HCT116 (cell line): ENCODE measurements at regions not wholly inside any gene's neighbourhood (a gene's known extent, or its start where the extent isn't known, plus 50 kb on each side); places are given as distances from the start of the nearest gene placed in this dataset.

Experiments
- ATAC-seq: fragments of 200-7000 bp; cut with Tn5 transposase; 2 replicates; pipeline ENCODE4 v1.9.1; 2020; ENCODE audit warnings: mild to moderate bottlenecking, moderate library complexity
- BruUV-seq: library from RNA; stranded (reverse); fragments of 400-500 nt; replicated peaks from 2 replicates; lab custom pipeline; 2021; lab: Mats Ljungman, UMichigan
- CTCF ChIA-PET: fragments of 300-600 bp; sonication (Branson Sonifier 250); formaldehyde crosslinking; loops from one replicate; lab custom pipeline; 2021; ENCODE audit warnings: antibody characterized with exemption; lab: Charles Lee
- POLR2A ChIA-PET: fragments of 300-600, 350-600 bp; sonication (Branson Sonifier 250); formaldehyde crosslinking; loops from one replicate; lab custom pipeline; 2021; ENCODE audit warnings: antibody characterized with exemption; lab: Charles Lee
- RAD21 ChIA-PET, 2 experiments: fragments of 300-600 bp; sonication (Branson Sonifier 250); formaldehyde crosslinking; loops; one replicate each; lab custom pipeline; 2023; ENCODE audit warnings: low total read pairs in 2 of 2; ENCODE audit not compliant: uncharacterized antibody in 2 of 2, unreplicated experiment in 2 of 2, low non-redundant PET in 1 of 2; lab: Charles Lee
- DNase-seq: peaks from one replicate; pipeline ENCODE4 v3.0.0-alpha.2; 2010; ENCODE audit warnings: low read depth, low spot score
- H2AFZ ChIP-seq: fragments of 200-600 bp; shearing (Covaris generic), sonication (generic); 2 replicates; pipeline ENCODE4 v1.6.1; 2017; ENCODE audit warnings: low read depth, mixed run types, mixed read lengths, antibody characterized with exemption, low read length; ENCODE audit not compliant: poor library complexity, severe bottlenecking
- H3K27ac ChIP-seq: 2 replicates; pipeline ENCODE4 v1.5.1; 2012; ENCODE audit warnings: low read depth, low read length
- H3K27me3 ChIP-seq: fragments of 200-600 bp; sonication (generic); 2 replicates; pipeline ENCODE4 v1.6.1; 2016; ENCODE audit warnings: mixed run types, low read length, mixed read lengths; ENCODE audit not compliant: insufficient read depth
- H3K36me3 ChIP-seq, 2 experiments: fragments of 200-500 bp in 1 of 2; fragments of 200-600 bp in 1 of 2; sonication (Bioruptor generic) in 1 of 2; sonication (generic) in 1 of 2; 2 replicates each; pipeline versions ENCODE4 v1.5.1 to v1.6.1; 2014 to 2016; ENCODE audit warnings: low read length in 2 of 2, inconsistent platforms in 1 of 2, mixed read lengths in 1 of 2, mixed run types in 1 of 2; ENCODE audit not compliant: insufficient read depth in 2 of 2, control insufficient read depth in 1 of 2
- H3K4me1 ChIP-seq, 2 experiments: fragments of 200-600 bp in 1 of 2; sonication (generic) in 1 of 2; 2 replicates each; pipeline versions ENCODE4 v1.5.1 to v1.6.1; 2012 to 2017; ENCODE audit warnings: low read length in 2 of 2, inconsistent platforms in 1 of 2, mild to moderate bottlenecking in 1 of 2, mixed read lengths in 1 of 2, mixed run types in 1 of 2, moderate library complexity in 1 of 2; ENCODE audit not compliant: insufficient read depth in 2 of 2, control insufficient read depth in 1 of 2
- H3K4me2 ChIP-seq: fragments of 200-600 bp; sonication (generic); 2 replicates; pipeline ENCODE4 v1.6.1; 2017; ENCODE audit warnings: mixed run types, low read length, mixed read lengths
- H3K4me3 ChIP-seq, 2 experiments: fragments of 200-600 bp in 1 of 2; sonication (generic) in 1 of 2; replicated peaks in 1 of 2; 2 replicates each; pipeline ENCODE4 v1.5.1; 2011 to 2016; ENCODE audit warnings: low read length in 2 of 2, control low read depth in 1 of 2, low read depth in 1 of 2, mild to moderate bottlenecking in 1 of 2, mixed read lengths in 1 of 2, mixed run types in 1 of 2
- H3K79me2 ChIP-seq: fragments of 200-600 bp; sonication (generic); 2 replicates; pipeline ENCODE4 v1.6.1; 2017; ENCODE audit warnings: mild to moderate bottlenecking, mixed run types, low read length, moderate library complexity, mixed read lengths; ENCODE audit not compliant: insufficient read depth
- H3K9ac ChIP-seq: fragments of 200-600 bp; sonication (generic); 2 replicates; pipeline ENCODE4 v1.6.1; 2016; ENCODE audit warnings: low read length, mixed read lengths
- H3K9me2 ChIP-seq: fragments of 200-600 bp; sonication (generic), shearing (Covaris generic); 2 replicates; pipeline ENCODE4 v1.6.1; 2017; ENCODE audit warnings: mixed run types, mild to moderate bottlenecking, moderate library complexity; ENCODE audit not compliant: insufficient read depth
- H3K9me3 ChIP-seq, 2 experiments: fragments of 200-500 bp in 1 of 2; fragments of 200-600 bp in 1 of 2; sonication (Bioruptor generic) in 1 of 2; sonication (generic) in 1 of 2; 2 replicates each; pipeline ENCODE4 v1.6.1; 2014 to 2017; ENCODE audit warnings: low read length in 2 of 2, mixed read lengths in 2 of 2, inconsistent platforms in 1 of 2, low read depth in 1 of 2, mild to moderate bottlenecking in 1 of 2, mixed run types in 1 of 2, moderate library complexity in 1 of 2; ENCODE audit not compliant: control insufficient read depth in 1 of 2, insufficient read depth in 1 of 2
- H4K20me1 ChIP-seq: fragments of 200-600 bp; sonication (generic), shearing (Covaris generic); 2 replicates; pipeline ENCODE4 v1.6.1; 2017; ENCODE audit warnings: mixed run types, mild to moderate bottlenecking, moderate library complexity; ENCODE audit not compliant: insufficient read depth
- ATF3 ChIP-seq: IDR thresholded peaks from 2 replicates; pipeline ENCODE4 v1.6.1; 2012
- CEBPB ChIP-seq: IDR thresholded peaks from 2 replicates; pipeline ENCODE4 v1.6.1; 2012; ENCODE audit warnings: low read depth
- CTCF ChIP-seq, 3 experiments: fragments of 200-600 bp in 1 of 3; sonication (generic) in 1 of 3; IDR thresholded peaks in 2 of 3; conservative IDR thresholded peaks in 1 of 3; 2 replicates each; pipeline ENCODE4 v1.5.1; 2012 to 2017; ENCODE audit warnings: low read depth in 2 of 3, low read length in 2 of 3, antibody characterized with exemption in 1 of 3, borderline replicate concordance in 1 of 3, control low read depth in 1 of 3, mild to moderate bottlenecking in 1 of 3, mixed read lengths in 1 of 3, mixed run types in 1 of 3, moderate library complexity in 1 of 3; ENCODE audit not compliant: insufficient read depth in 1 of 3
- EGR1 ChIP-seq: IDR thresholded peaks from 2 replicates; pipeline ENCODE4 v1.6.1; 2012; ENCODE audit warnings: low read depth
- ELF1 ChIP-seq: IDR thresholded peaks from 2 replicates; pipeline ENCODE4 v1.6.1; 2012; ENCODE audit warnings: low read depth, borderline replicate concordance
- EZH2 ChIP-seq: fragments of 200-600 bp; sonication (generic); IDR thresholded peaks from 2 replicates; pipeline ENCODE4 v1.6.1; 2017; ENCODE audit warnings: antibody characterized with exemption, mixed run types
- FOSL1 ChIP-seq: IDR thresholded peaks from 2 replicates; pipeline ENCODE4 v1.6.1; 2012; ENCODE audit warnings: low read depth
- JUND ChIP-seq: IDR thresholded peaks from 2 replicates; pipeline ENCODE4 v1.6.1; 2012
- POLR2A ChIP-seq: IDR thresholded peaks from 2 replicates; pipeline ENCODE4 v1.7.0; 2011; ENCODE audit warnings: borderline replicate concordance; ENCODE audit not compliant: insufficient read depth, insufficient read length; ENCODE audit errors: extremely low read depth
- POLR2AphosphoS5 ChIP-seq: IDR thresholded peaks from 2 replicates; pipeline ENCODE4 v1.6.1; 2011; ENCODE audit warnings: mild to moderate bottlenecking, low read depth, low read length, moderate library complexity
- RAD21 ChIP-seq: IDR thresholded peaks from 2 replicates; pipeline ENCODE4 v1.6.1; 2012; ENCODE audit warnings: low read depth, mild to moderate bottlenecking
- SIN3A ChIP-seq: IDR thresholded peaks from 2 replicates; pipeline ENCODE4 v1.6.1; 2012; ENCODE audit warnings: low read depth
- TCF7L2 ChIP-seq: IDR thresholded peaks from 2 replicates; pipeline ENCODE4 v1.7.0; 2011; ENCODE audit warnings: borderline replicate concordance, inconsistent platforms; ENCODE audit not compliant: insufficient read depth, insufficient read length; ENCODE audit errors: extremely low read depth
- ZBTB33 ChIP-seq: IDR thresholded peaks from 2 replicates; pipeline ENCODE4 v1.6.1; 2011; ENCODE audit warnings: mild to moderate bottlenecking, low read length, moderate library complexity; ENCODE audit not compliant: insufficient replicate concordance; ENCODE audit errors: extremely low read depth
- ZFX ChIP-seq: fragments of 450-650 bp; IDR thresholded peaks from 2 replicates; pipeline ENCODE4 v1.6.1; 2017
- ZNF274 ChIP-seq: fragments of 200-500 bp; sonication (Bioruptor generic); IDR thresholded peaks from 2 replicates; pipeline ENCODE4 v1.6.1; 2014; ENCODE audit warnings: mild to moderate bottlenecking, low read depth, low read length, inconsistent platforms
- intact Hi-C: fragments of 100-400 bp; cut with micrococcal nuclease; formaldehyde crosslinking; loops from 2 replicates; pipeline ENCODE4 v1.10.0; 2022

- TF ChIP-seq JUND, result no peak
- no peak for TF ChIP-seq FOSL1
- TF ChIP-seq CTCF (IDR thresholded peaks at IDR 0.05 in 2 of 3, conservative IDR thresholded peaks at IDR 0.05 in 1 of 3; ENCODE audit: borderline replicate concordance in 1 of 3, insufficient read depth in 1 of 3, low read depth in 2 of 3, low read length in 2 of 3), result no peak
- TF ChIP-seq ZBTB33, result no peak
- TF ChIP-seq SIN3A, result no peak
- TF ChIP-seq TCF7L2, result no peak
- no peak for TF ChIP-seq CEBPB
- TF ChIP-seq ATF3, result no peak
- TF ChIP-seq ZFX, result no peak
- no peak for TF ChIP-seq EGR1
- no peak for TF ChIP-seq POLR2AphosphoS5
- TF ChIP-seq RAD21, result no peak
- no peak for TF ChIP-seq EZH2
- TF ChIP-seq ELF1, result no peak
- no peak for TF ChIP-seq POLR2A
- no peak for TF ChIP-seq ZNF274
- H2AFZ ChIP-seq, result no peak overlapping the region
- ChIA-PET POLR2A (no interaction called here), CTCF (no interaction called here), RAD21 (no interaction called here)
- intact Hi-C loops, result loop anchor here (5.0 kb wide), 1 partner anchor 1229 kb away; no protein-coding TSS in a partner anchor
- no peak for DNase-seq
- H3K9me2 ChIP-seq, result no peaks in the 10 kb centered on the region
- H3K4me1 ChIP-seq, result no peaks in the 10 kb centered on the region
- no peaks in the 10 kb centered on the region for H4K20me1 ChIP-seq
- no peaks in the 10 kb centered on the region for H3K36me3 ChIP-seq
- no peak overlapping the region for H3K27ac ChIP-seq
- peaks cover 4 to 7% of the 10 kb centered on the region in 2 experiments; a peak in 3 of 4 replicates for H3K9me3 ChIP-seq
- no peak overlapping the region for H3K4me3 ChIP-seq
- H3K4me2 ChIP-seq, result no peak overlapping the region
- no peaks in the 10 kb centered on the region for H3K79me2 ChIP-seq
- no peaks in the 10 kb centered on the region for H3K27me3 ChIP-seq
- ATAC-seq, result no peak
- no peak overlapping the region for H3K9ac ChIP-seq
- no TSS peak for BruUV-seq
Observed at GRCh38 chr12:130011611-130012385, 108.0 kb upstream of the TMEM132D start.
